ENCODE measurements at regions not wholly inside any gene's neighbourhood (a gene's known extent, or its start where the extent isn't known, plus 50 kb on each side); places are given as distances from the start of the nearest gene placed in this dataset.
"Not testable (repeated sequence)": the region's sequence is repeated elsewhere in the genome, so short reads cannot be mapped to it uniquely, and the experiment has no call there.

GRCh38 chr2:17229414-17229813 is 288.8 kb downstream of the RAD51AP2 start:
- TF ChIP-seq TAF1 (IDR thresholded peaks at IDR 0.05; ENCODE audit: low read depth, low read length) (no peak), POLR2A (IDR thresholded peaks at IDR 0.05; ENCODE audit: low read depth, low read length) (no peak), PAX5 (IDR thresholded peaks at IDR 0.05; ENCODE audit: insufficient read depth, low read length, severe bottlenecking) (no peak), POU2F2 (IDR thresholded peaks at IDR 0.05; ENCODE audit: low read depth, low read length) (no peak)
- FAIRE-seq = no peak
- no peak for DNase-seq (ENCODE audit: insufficient read length, low spot score)

GRCh38 chr2:17228461-17228860 is 289.8 kb downstream of the RAD51AP2 start:
- no peak for TF ChIP-seq PAX5 (IDR thresholded peaks at IDR 0.05; ENCODE audit: insufficient read depth, low read length, severe bottlenecking)
- no peak for TF ChIP-seq POU2F2 (IDR thresholded peaks at IDR 0.05; ENCODE audit: low read depth, low read length)
- no peak for TF ChIP-seq POLR2A (IDR thresholded peaks at IDR 0.05; ENCODE audit: low read depth, low read length)
- no peak for TF ChIP-seq TAF1 (IDR thresholded peaks at IDR 0.05; ENCODE audit: low read depth, low read length)
- TF ChIP-seq POLR2AphosphoS5 (IDR thresholded peaks at IDR 0.05; ENCODE audit: low read depth, low read length) = no peak
- no peak for TF ChIP-seq SPI1 (IDR thresholded peaks at IDR 0.05; ENCODE audit: low read depth, low read length)
- FAIRE-seq = no peak
- DNase-seq (ENCODE audit: insufficient read length, low spot score) = no peak

- FAIRE-seq = no peak
- TF ChIP-seq TAF1 (IDR thresholded peaks at IDR 0.05; ENCODE audit: low read depth, low read length) = no peak
- TF ChIP-seq POLR2AphosphoS5 (IDR thresholded peaks at IDR 0.05; ENCODE audit: low read depth, low read length) = no peak
- TF ChIP-seq PAX5 (IDR thresholded peaks at IDR 0.05; ENCODE audit: insufficient read depth, low read length, severe bottlenecking) = no peak
- DNase-seq (ENCODE audit: insufficient read length, low spot score) = no peak
Measured at GRCh38 chr2:17227856-17228255, 290.4 kb downstream of the RAD51AP2 start.

- TF ChIP-seq SPI1 (IDR thresholded peaks at IDR 0.05; ENCODE audit: low read depth, low read length) (no peak), PAX5 (IDR thresholded peaks at IDR 0.05; ENCODE audit: insufficient read depth, low read length, severe bottlenecking) (no peak), POLR2AphosphoS5 (IDR thresholded peaks at IDR 0.05; ENCODE audit: low read depth, low read length) (no peak), TAF1 (IDR thresholded peaks at IDR 0.05; ENCODE audit: low read depth, low read length) (no peak), POU2F2 (IDR thresholded peaks at IDR 0.05; ENCODE audit: low read depth, low read length) (no peak), POLR2A (IDR thresholded peaks at IDR 0.05; ENCODE audit: low read depth, low read length) (no peak)
- no peak for DNase-seq (ENCODE audit: insufficient read length, low spot score)
- FAIRE-seq = no peak
Measured at GRCh38 chr2:17226941-17227490, 291.2 kb downstream of the RAD51AP2 start.

GRCh38 chr2:17223211-17223610 is 295.0 kb downstream of the RAD51AP2 start:
- TF ChIP-seq PAX5 (IDR thresholded peaks at IDR 0.05; ENCODE audit: insufficient read depth, low read length, severe bottlenecking) (no peak), POLR2AphosphoS5 (IDR thresholded peaks at IDR 0.05; ENCODE audit: low read depth, low read length) (no peak), POLR2A (IDR thresholded peaks at IDR 0.05; ENCODE audit: low read depth, low read length) (no peak), TAF1 (IDR thresholded peaks at IDR 0.05; ENCODE audit: low read depth, low read length) (no peak), SPI1 (IDR thresholded peaks at IDR 0.05; ENCODE audit: low read depth, low read length) (no peak), POU2F2 (IDR thresholded peaks at IDR 0.05; ENCODE audit: low read depth, low read length) (no peak)
- DNase-seq (ENCODE audit: insufficient read length, low spot score) = no peak
- FAIRE-seq = no peak

GRCh38 chr2:17208511-17208910 is 309.7 kb downstream of the RAD51AP2 start:
- no peak for FAIRE-seq
- TF ChIP-seq POLR2A (IDR thresholded peaks at IDR 0.05; ENCODE audit: low read depth, low read length) = no peak
- TF ChIP-seq SPI1 (IDR thresholded peaks at IDR 0.05; ENCODE audit: low read depth, low read length) = no peak
- TF ChIP-seq POU2F2 (IDR thresholded peaks at IDR 0.05; ENCODE audit: low read depth, low read length) = no peak
- no peak for TF ChIP-seq POLR2AphosphoS5 (IDR thresholded peaks at IDR 0.05; ENCODE audit: low read depth, low read length)
- TF ChIP-seq PAX5 (IDR thresholded peaks at IDR 0.05; ENCODE audit: insufficient read depth, low read length, severe bottlenecking) = no peak
- no peak for TF ChIP-seq TAF1 (IDR thresholded peaks at IDR 0.05; ENCODE audit: low read depth, low read length)
- DNase-seq (ENCODE audit: insufficient read length, low spot score) = no peak

GRCh38 chr2:17206771-17207170 is 311.5 kb downstream of the RAD51AP2 start:
- FAIRE-seq (no peak), DNase-seq (ENCODE audit: insufficient read length, low spot score) (no peak)
- TF ChIP-seq SPI1 (IDR thresholded peaks at IDR 0.05; ENCODE audit: low read depth, low read length) (no peak), POLR2AphosphoS5 (IDR thresholded peaks at IDR 0.05; ENCODE audit: low read depth, low read length) (no peak), POU2F2 (IDR thresholded peaks at IDR 0.05; ENCODE audit: low read depth, low read length) (no peak), POLR2A (IDR thresholded peaks at IDR 0.05; ENCODE audit: low read depth, low read length) (no peak), PAX5 (IDR thresholded peaks at IDR 0.05; ENCODE audit: insufficient read depth, low read length, severe bottlenecking) (no peak), TAF1 (IDR thresholded peaks at IDR 0.05; ENCODE audit: low read depth, low read length) (no peak)

- not testable (repeated sequence) for FAIRE-seq; DNase-seq (ENCODE audit: insufficient read length, low spot score)
Measured at GRCh38 chr2:17204214-17204613, 314.0 kb downstream of the RAD51AP2 start.

GRCh38 chr2:17202628-17203027 is 315.6 kb downstream of the RAD51AP2 start:
- peak; percentile 50 for TF ChIP-seq SPI1 (IDR thresholded peaks at IDR 0.05; ENCODE audit: low read depth, low read length)
- FAIRE-seq; DNase-seq (ENCODE audit: insufficient read length, low spot score): not testable (repeated sequence)

- TF ChIP-seq SPI1 (IDR thresholded peaks at IDR 0.05; ENCODE audit: low read depth, low read length) (no peak), TAF1 (IDR thresholded peaks at IDR 0.05; ENCODE audit: low read depth, low read length) (no peak), POU2F2 (IDR thresholded peaks at IDR 0.05; ENCODE audit: low read depth, low read length) (no peak), PAX5 (IDR thresholded peaks at IDR 0.05; ENCODE audit: insufficient read depth, low read length, severe bottlenecking) (no peak), POLR2AphosphoS5 (IDR thresholded peaks at IDR 0.05; ENCODE audit: low read depth, low read length) (no peak), POLR2A (IDR thresholded peaks at IDR 0.05; ENCODE audit: low read depth, low read length) (no peak)
- FAIRE-seq = no peak
Measured at GRCh38 chr2:17199741-17200140, 318.5 kb downstream of the RAD51AP2 start.

GRCh38 chr2:17196380-17196779 is 321.9 kb downstream of the RAD51AP2 start:
- no peak for FAIRE-seq
- TF ChIP-seq PAX5 (IDR thresholded peaks at IDR 0.05; ENCODE audit: insufficient read depth, low read length, severe bottlenecking) (no peak), TAF1 (IDR thresholded peaks at IDR 0.05; ENCODE audit: low read depth, low read length) (no peak), SPI1 (IDR thresholded peaks at IDR 0.05; ENCODE audit: low read depth, low read length) (no peak), POLR2AphosphoS5 (IDR thresholded peaks at IDR 0.05; ENCODE audit: low read depth, low read length) (no peak), POLR2A (IDR thresholded peaks at IDR 0.05; ENCODE audit: low read depth, low read length) (no peak), POU2F2 (IDR thresholded peaks at IDR 0.05; ENCODE audit: low read depth, low read length) (no peak)
- no peak for DNase-seq (ENCODE audit: insufficient read length, low spot score)

More at GRCh38 chr2:17199741-17200140, 318.5 kb downstream of the RAD51AP2 start:
- DNase-seq (ENCODE audit: insufficient read length, low spot score) = no peak
